ENCODE measurements at regions not wholly inside any gene's neighbourhood (a gene's known extent, or its start where the extent isn't known, plus 50 kb on each side); places are given as distances from the start of the nearest gene placed in this dataset.

DNA sequence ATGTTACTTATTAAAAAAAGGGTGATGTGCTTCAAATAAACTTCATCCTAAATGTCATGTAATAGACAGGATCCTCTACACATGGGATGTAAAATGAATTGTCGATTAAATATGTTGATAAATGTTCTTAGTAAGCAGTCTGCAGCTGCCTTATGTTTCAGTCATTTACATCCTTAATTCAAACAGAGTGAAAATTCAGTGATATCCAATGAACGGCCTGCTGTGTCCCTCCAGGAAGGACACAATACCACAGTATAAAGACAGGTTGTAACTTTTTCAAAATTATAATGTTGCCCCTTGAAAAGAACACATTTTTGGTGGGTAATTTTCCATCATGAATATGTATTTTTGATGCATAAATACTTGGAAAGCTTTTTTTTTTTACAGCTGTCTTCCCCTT is 266.5 kb upstream of the SEMA3A start:
- no peaks in the 10 kb centered on the region for H3K27me3 ChIP-seq (replicated peaks in 1 of 2; ENCODE audit: control insufficient read depth in 2 of 2, insufficient read depth in 2 of 2, low read length in 1 of 2)
- H3K4me3 ChIP-seq = no peak overlapping the region
- no peak overlapping the region for H3K4me2 ChIP-seq (ENCODE audit: control insufficient read depth, insufficient read depth)
- H3K36me3 ChIP-seq (ENCODE audit: control insufficient read depth in 2 of 2, insufficient read depth in 2 of 2, low read length in 1 of 2) = no peaks in the 10 kb centered on the region
- WGBS (ENCODE audit: insufficient coverage, insufficient replicate concordance, low lambda C conversion rate, missing lambda C conversion rate) = 2% methylated on average over 2 of the region's 2 CpGs
- SMC1A ChIA-PET (ENCODE audit: uncharacterized antibody, unreplicated experiment) = interaction anchor here (1.1 kb wide), 1 partner anchor 11 kb away, joined by 6 read pairs; no protein-coding TSS in a partner anchor
- H2AFZ ChIP-seq (ENCODE audit: control insufficient read depth, low read depth, low read length) = no peak overlapping the region
- H3K9me3 ChIP-seq (replicated peaks; ENCODE audit: control insufficient read depth, insufficient read depth, low read length) = no peaks in the 10 kb centered on the region
- CTCF ChIA-PET = interaction anchor here (1.5 to 1.7 kb wide), 2 partner anchors 23 to 525 kb away, joined by 3 to 5 read pairs; no protein-coding TSS in a partner anchor
- FAIRE-seq = no peak
- RAD21 ChIA-PET (ENCODE audit: unreplicated experiment) = interaction anchor here (0.6 kb wide), 1 partner anchor 483 kb away, joined by 3 read pairs; no protein-coding TSS in a partner anchor
- ATAC-seq = no peak
- BruUV-seq (replicated peaks) = no TSS peak
- H3K79me2 ChIP-seq (ENCODE audit: control insufficient read depth, insufficient read depth, low read length) = no peaks in the 10 kb centered on the region
- intact Hi-C loops (cut with micrococcal nuclease; ENCODE audit: unreplicated experiment) (no loop called here), in situ Hi-C loops (cut with MboI) (no loop called here)
- no peak for DNase-seq (ENCODE audit: low read depth, low spot score)
- no peak overlapping the region for H3K9ac ChIP-seq (ENCODE audit: control insufficient read depth, insufficient read depth, low read length)
- no peak for TF ChIP-seq MTA2 (IDR thresholded peaks at IDR 0.05; ENCODE audit: low read depth)
- TF ChIP-seq IKZF2 (IDR thresholded peaks at IDR 0.05) = no peak
- TF ChIP-seq ATF7 (IDR thresholded peaks at IDR 0.05; ENCODE audit: low read depth) = no peak
- TF ChIP-seq STAT3 (IDR thresholded peaks at IDR 0.05; ENCODE audit: low read depth, low read length) = no peak
- TF ChIP-seq, protein P1, sequence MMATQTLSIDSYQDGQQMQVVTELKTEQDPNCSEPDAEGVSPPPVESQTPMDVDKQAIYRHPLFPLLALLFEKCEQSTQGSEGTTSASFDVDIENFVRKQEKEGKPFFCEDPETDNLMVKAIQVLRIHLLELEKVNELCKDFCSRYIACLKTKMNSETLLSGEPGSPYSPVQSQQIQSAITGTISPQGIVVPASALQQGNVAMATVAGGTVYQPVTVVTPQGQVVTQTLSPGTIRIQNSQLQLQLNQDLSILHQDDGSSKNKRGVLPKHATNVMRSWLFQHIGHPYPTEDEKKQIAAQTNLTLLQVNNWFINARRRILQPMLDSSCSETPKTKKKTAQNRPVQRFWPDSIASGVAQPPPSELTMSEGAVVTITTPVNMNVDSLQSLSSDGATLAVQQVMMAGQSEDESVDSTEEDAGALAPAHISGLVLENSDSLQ (IDR thresholded peaks at IDR 0.05) = no peak
- TF ChIP-seq, protein P2, sequence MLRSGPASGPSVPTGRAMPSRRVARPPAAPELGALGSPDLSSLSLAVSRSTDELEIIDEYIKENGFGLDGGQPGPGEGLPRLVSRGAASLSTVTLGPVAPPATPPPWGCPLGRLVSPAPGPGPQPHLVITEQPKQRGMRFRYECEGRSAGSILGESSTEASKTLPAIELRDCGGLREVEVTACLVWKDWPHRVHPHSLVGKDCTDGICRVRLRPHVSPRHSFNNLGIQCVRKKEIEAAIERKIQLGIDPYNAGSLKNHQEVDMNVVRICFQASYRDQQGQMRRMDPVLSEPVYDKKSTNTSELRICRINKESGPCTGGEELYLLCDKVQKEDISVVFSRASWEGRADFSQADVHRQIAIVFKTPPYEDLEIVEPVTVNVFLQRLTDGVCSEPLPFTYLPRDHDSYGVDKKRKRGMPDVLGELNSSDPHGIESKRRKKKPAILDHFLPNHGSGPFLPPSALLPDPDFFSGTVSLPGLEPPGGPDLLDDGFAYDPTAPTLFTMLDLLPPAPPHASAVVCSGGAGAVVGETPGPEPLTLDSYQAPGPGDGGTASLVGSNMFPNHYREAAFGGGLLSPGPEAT (IDR thresholded peaks at IDR 0.05; ENCODE audit: low read depth) = no peak
- TF ChIP-seq ZBED1 (IDR thresholded peaks at IDR 0.05; ENCODE audit: borderline replicate concordance) = no peak
- no peak for TF ChIP-seq HCFC1 (IDR thresholded peaks at IDR 0.05; ENCODE audit: low read length)
- no peak for TF ChIP-seq MXI1 (IDR thresholded peaks at IDR 0.05; ENCODE audit: low read depth, low read length)
- TF ChIP-seq RAD51 (IDR thresholded peaks at IDR 0.05) = no peak
- TF ChIP-seq, protein P3, sequence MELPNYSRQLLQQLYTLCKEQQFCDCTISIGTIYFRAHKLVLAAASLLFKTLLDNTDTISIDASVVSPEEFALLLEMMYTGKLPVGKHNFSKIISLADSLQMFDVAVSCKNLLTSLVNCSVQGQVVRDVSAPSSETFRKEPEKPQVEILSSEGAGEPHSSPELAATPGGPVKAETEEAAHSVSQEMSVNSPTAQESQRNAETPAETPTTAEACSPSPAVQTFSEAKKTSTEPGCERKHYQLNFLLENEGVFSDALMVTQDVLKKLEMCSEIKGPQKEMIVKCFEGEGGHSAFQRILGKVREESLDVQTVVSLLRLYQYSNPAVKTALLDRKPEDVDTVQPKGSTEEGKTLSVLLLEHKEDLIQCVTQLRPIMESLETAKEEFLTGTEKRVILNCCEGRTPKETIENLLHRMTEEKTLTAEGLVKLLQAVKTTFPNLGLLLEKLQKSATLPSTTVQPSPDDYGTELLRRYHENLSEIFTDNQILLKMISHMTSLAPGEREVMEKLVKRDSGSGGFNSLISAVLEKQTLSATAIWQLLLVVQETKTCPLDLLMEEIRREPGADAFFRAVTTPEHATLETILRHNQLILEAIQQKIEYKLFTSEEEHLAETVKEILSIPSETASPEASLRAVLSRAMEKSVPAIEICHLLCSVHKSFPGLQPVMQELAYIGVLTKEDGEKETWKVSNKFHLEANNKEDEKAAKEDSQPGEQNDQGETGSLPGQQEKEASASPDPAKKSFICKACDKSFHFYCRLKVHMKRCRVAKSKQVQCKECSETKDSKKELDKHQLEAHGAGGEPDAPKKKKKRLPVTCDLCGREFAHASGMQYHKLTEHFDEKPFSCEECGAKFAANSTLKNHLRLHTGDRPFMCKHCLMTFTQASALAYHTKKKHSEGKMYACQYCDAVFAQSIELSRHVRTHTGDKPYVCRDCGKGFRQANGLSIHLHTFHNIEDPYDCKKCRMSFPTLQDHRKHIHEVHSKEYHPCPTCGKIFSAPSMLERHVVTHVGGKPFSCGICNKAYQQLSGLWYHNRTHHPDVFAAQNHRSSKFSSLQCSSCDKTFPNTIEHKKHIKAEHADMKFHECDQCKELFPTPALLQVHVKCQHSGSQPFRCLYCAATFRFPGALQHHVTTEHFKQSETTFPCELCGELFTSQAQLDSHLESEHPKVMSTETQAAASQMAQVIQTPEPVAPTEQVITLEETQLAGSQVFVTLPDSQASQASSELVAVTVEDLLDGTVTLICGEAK (IDR thresholded peaks at IDR 0.05; ENCODE audit: borderline replicate concordance) = no peak
- TF ChIP-seq NR2C1 (IDR thresholded peaks at IDR 0.05) = no peak
- TF ChIP-seq ZSCAN29 (IDR thresholded peaks at IDR 0.05) = no peak
- no peak for TF ChIP-seq TBL1XR1 (IDR thresholded peaks at IDR 0.05; ENCODE audit: low read depth, low read length)
- TF ChIP-seq, protein P4, sequence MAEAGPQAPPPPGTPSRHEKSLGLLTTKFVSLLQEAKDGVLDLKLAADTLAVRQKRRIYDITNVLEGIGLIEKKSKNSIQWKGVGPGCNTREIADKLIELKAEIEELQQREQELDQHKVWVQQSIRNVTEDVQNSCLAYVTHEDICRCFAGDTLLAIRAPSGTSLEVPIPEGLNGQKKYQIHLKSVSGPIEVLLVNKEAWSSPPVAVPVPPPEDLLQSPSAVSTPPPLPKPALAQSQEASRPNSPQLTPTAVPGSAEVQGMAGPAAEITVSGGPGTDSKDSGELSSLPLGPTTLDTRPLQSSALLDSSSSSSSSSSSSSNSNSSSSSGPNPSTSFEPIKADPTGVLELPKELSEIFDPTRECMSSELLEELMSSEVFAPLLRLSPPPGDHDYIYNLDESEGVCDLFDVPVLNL (IDR thresholded peaks at IDR 0.05; ENCODE audit: low read depth, low read length) = no peak
- TF ChIP-seq TARDBP (IDR thresholded peaks at IDR 0.05; ENCODE audit: borderline replicate concordance) = no peak
- TF ChIP-seq SREBF1 (IDR thresholded peaks at IDR 0.05; ENCODE audit: low read length) = no peak
- TF ChIP-seq MYC (IDR thresholded peaks at IDR 0.05; ENCODE audit: insufficient read depth, insufficient read length, insufficient replicate concordance, low read length, severe bottlenecking) = no peak
- no peaks in the 10 kb centered on the region for H3K4me1 ChIP-seq (ENCODE audit: control insufficient read depth, insufficient read depth, low read length)
- H4K20me1 ChIP-seq (ENCODE audit: control insufficient read depth, insufficient read depth) = no peaks in the 10 kb centered on the region
- H3K27ac ChIP-seq (ENCODE audit: control insufficient read depth, insufficient read depth) = no peak overlapping the region
- POLR2A ChIA-PET = no interaction called here

Measured in GM12878 (cell line).